ENCODE measurements at regions not wholly inside any gene's neighbourhood (a gene's known extent, or its start where the extent isn't known, plus 50 kb on each side); places are given as distances from the start of the nearest gene placed in this dataset.
"Not testable (repeated sequence)": the region's sequence is repeated elsewhere in the genome, so short reads cannot be mapped to it uniquely, and the experiment has no call there.

- DNase-seq = no peak
These were observed 140.6 kb upstream of the CXADR start for GRCh38 chr21:17372200-17372599.

- no peak for DNase-seq
These were observed 126.3 kb upstream of the CXADR start for GRCh38 chr21:17386498-17386897.

GRCh38 chr21:17387030-17387617 lies 125.7 kb upstream of the CXADR start:
- DNase-seq = peak; percentile 82 to 86 (median 83)

GRCh38 chr21:17388226-17388625 lies 124.6 kb upstream of the CXADR start:
- peak; percentile 57 to 71 (median 60) for DNase-seq

GRCh38 chr21:17389311-17389710 lies 123.5 kb upstream of the CXADR start:
- DNase-seq = no peak

- DNase-seq = no peak
These were observed 122.3 kb upstream of the CXADR start for GRCh38 chr21:17390569-17390968.

GRCh38 chr21:17391811-17392340 lies 121.0 kb upstream of the CXADR start:
- no peak for DNase-seq

GRCh38 chr21:17393413-17393812 lies 119.4 kb upstream of the CXADR start:
- DNase-seq = no peak

GRCh38 chr21:17396948-17397347 lies 115.9 kb upstream of the CXADR start:
- no peak for DNase-seq

- DNase-seq = no peak
These were observed 115.1 kb upstream of the CXADR start for GRCh38 chr21:17397703-17398102.

- not testable (repeated sequence) for DNase-seq
These were observed 113.9 kb upstream of the CXADR start for GRCh38 chr21:17398954-17399353.

GRCh38 chr21:17402937-17403336 lies 109.9 kb upstream of the CXADR start:
- peak; percentile 35 to 60 (median 57) for DNase-seq

GRCh38 chr21:17406202-17406601 lies 106.6 kb upstream of the CXADR start:
- DNase-seq = no peak

GRCh38 chr21:17414766-17415165 lies 98.1 kb upstream of the CXADR start:
- no peak for DNase-seq

- no peak for DNase-seq
These were observed 96.7 kb upstream of the CXADR start for GRCh38 chr21:17416139-17416538.

- DNase-seq = no peak
These were observed 89.9 kb upstream of the CXADR start for GRCh38 chr21:17422931-17423330.

- no peak for DNase-seq
These were observed 85.7 kb upstream of the CXADR start for GRCh38 chr21:17427157-17427556.

- DNase-seq = no peak
These were observed 84.9 kb upstream of the CXADR start for GRCh38 chr21:17427831-17428483.

- no peak for DNase-seq
These were observed 84.4 kb upstream of the CXADR start for GRCh38 chr21:17428484-17428869.

- DNase-seq = no peak
These were observed 83.9 kb upstream of the CXADR start for GRCh38 chr21:17428980-17429379.

GRCh38 chr21:17429936-17430335 lies 82.9 kb upstream of the CXADR start:
- no peak for DNase-seq

GRCh38 chr21:17432732-17433057 lies 80.1 kb upstream of the CXADR start:
- no peak for DNase-seq

GRCh38 chr21:17433730-17434129 lies 79.1 kb upstream of the CXADR start:
- DNase-seq = no peak

- DNase-seq = no peak
These were observed 77.0 kb upstream of the CXADR start for GRCh38 chr21:17435565-17436543.

All from suppressor macrophage treated with lipopolysaccharide for 1 hour (primary cell).